Duodenal mucosa (tissue), 2 donors: ENCODE measurements at regions not wholly inside any gene's neighbourhood (a gene's known extent, or its start where the extent isn't known, plus 50 kb on each side); places are given as distances from the start of the nearest gene placed in this dataset.
A peak's percentile ranks its signal among the peaks of the same experiment; 100 is the strongest.
"Not testable (repeated sequence)": the region's sequence is repeated elsewhere in the genome, so short reads cannot be mapped to it uniquely, and the experiment has no call there.

ENCODE experiments used
- H3K27ac ChIP-seq: one replicate; pipeline ENCODE4 v1.7.0; 2013; ENCODE audit warnings: low read depth, low read length
- H3K27me3 ChIP-seq, 2 donors: one replicate each; pipeline ENCODE4 v1.7.0; 2013; ENCODE audit warnings: low read length in 2 of 2, control low read depth in 1 of 2; ENCODE audit not compliant: insufficient read depth in 2 of 2, control insufficient read depth in 1 of 2
- H3K36me3 ChIP-seq, 2 donors: one replicate each; pipeline ENCODE4 v1.7.0; 2013; ENCODE audit warnings: low read length in 2 of 2, control low read depth in 1 of 2; ENCODE audit not compliant: insufficient read depth in 2 of 2, control insufficient read depth in 1 of 2
- H3K4me1 ChIP-seq, 2 donors: one replicate each; pipeline ENCODE4 v1.7.0; 2013; ENCODE audit warnings: low read length in 2 of 2, control low read depth in 1 of 2; ENCODE audit not compliant: insufficient read depth in 2 of 2, control insufficient read depth in 1 of 2
- H3K4me3 ChIP-seq, 2 donors: one replicate each; pipeline ENCODE4 v1.7.0; 2013; ENCODE audit warnings: low read length in 2 of 2, low read depth in 1 of 2
- H3K9ac ChIP-seq, 2 donors: one replicate each; pipeline ENCODE4 v1.7.0; 2013; ENCODE audit warnings: low read length in 2 of 2, low read depth in 1 of 2
- H3K9me3 ChIP-seq, 2 donors: one replicate each; pipeline ENCODE4 v1.7.0; 2013; ENCODE audit warnings: low read length in 2 of 2, control low read depth in 1 of 2; ENCODE audit not compliant: control insufficient read depth in 1 of 2

GRCh38 chr5:168093200-168093910 is 198.1 kb upstream of the WWC1 start:
- no peaks in the 10 kb centered on the region for H3K27me3 ChIP-seq
- no peak overlapping the region for H3K4me3 ChIP-seq
- H3K36me3 ChIP-seq, result no peaks in the 10 kb centered on the region
- no peaks in the 10 kb centered on the region for H3K9me3 ChIP-seq
- no peak overlapping the region for H3K27ac ChIP-seq
- no peaks in the 10 kb centered on the region for H3K4me1 ChIP-seq
- H3K9ac ChIP-seq, result no peak overlapping the region

GRCh38 chr5:168096525-168096924 is 194.9 kb upstream of the WWC1 start:
- H3K27ac ChIP-seq, result no peak overlapping the region
- no peaks in the 10 kb centered on the region for H3K4me1 ChIP-seq
- no peak overlapping the region for H3K4me3 ChIP-seq
- no peaks in the 10 kb centered on the region for H3K27me3 ChIP-seq
- no peaks in the 10 kb centered on the region for H3K36me3 ChIP-seq
- H3K9me3 ChIP-seq, result no peaks in the 10 kb centered on the region
- no peak overlapping the region for H3K9ac ChIP-seq

GRCh38 chr5:168097876-168098653 is 193.4 kb upstream of the WWC1 start:
- H3K27me3 ChIP-seq, result no peaks in the 10 kb centered on the region
- H3K9ac ChIP-seq, result no peak overlapping the region
- no peaks in the 10 kb centered on the region for H3K4me1 ChIP-seq
- H3K9me3 ChIP-seq, result no peaks in the 10 kb centered on the region
- H3K27ac ChIP-seq, result no peak overlapping the region
- no peak overlapping the region for H3K4me3 ChIP-seq
- H3K36me3 ChIP-seq, result no peaks in the 10 kb centered on the region

DNA sequence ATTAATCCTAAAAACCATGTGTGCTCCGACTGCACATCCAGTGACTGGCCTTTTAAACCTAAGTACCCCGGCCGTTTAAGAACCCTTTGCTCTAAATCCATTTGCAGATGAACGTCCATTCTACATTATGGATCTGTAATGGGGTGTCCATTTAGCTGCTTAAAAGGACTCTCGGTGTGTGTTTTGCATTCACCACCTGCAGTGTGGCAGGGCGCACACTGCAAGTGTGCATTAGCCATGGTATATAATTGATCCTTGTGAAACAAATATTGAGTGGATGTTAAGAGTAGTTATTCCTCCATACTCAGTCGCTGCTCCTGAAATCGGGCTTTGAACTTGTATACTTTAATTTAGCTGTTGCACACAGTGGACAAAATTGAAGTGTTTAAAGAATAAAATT is 190.1 kb upstream of the WWC1 start:
- H3K9me3 ChIP-seq, result no peaks in the 10 kb centered on the region
- H3K27me3 ChIP-seq, result no peaks in the 10 kb centered on the region
- H3K9ac ChIP-seq, result no peak overlapping the region
- H3K4me3 ChIP-seq, result no peak overlapping the region
- H3K27ac ChIP-seq, result no peak overlapping the region
- H3K36me3 ChIP-seq, result no peaks in the 10 kb centered on the region
- peaks cover 10 to 13% of the 10 kb centered on the region in 2 donors for H3K4me1 ChIP-seq

- H3K27ac ChIP-seq, H3K36me3 ChIP-seq, H3K27me3 ChIP-seq, H3K4me3 ChIP-seq, H3K9ac ChIP-seq, H3K9me3 ChIP-seq: not testable (repeated sequence)
- H3K4me1 ChIP-seq, result peaks cover 10 to 13% of the 10 kb centered on the region in 2 donors
Observed at GRCh38 chr5:168103018-168103417, 188.4 kb upstream of the WWC1 start.

- no peak overlapping the region for H3K27ac ChIP-seq
- H3K9ac ChIP-seq, result no peak overlapping the region
- peaks cover 10 to 13% of the 10 kb centered on the region in 2 donors for H3K4me1 ChIP-seq
- H3K9me3 ChIP-seq, result no peaks in the 10 kb centered on the region
- H3K4me3 ChIP-seq, result peak overlapping the region; percentile 24 to 41
- no peaks in the 10 kb centered on the region for H3K27me3 ChIP-seq
- H3K36me3 ChIP-seq, result no peaks in the 10 kb centered on the region
Observed at GRCh38 chr5:168104350-168104749, 187.1 kb upstream of the WWC1 start.

DNA sequence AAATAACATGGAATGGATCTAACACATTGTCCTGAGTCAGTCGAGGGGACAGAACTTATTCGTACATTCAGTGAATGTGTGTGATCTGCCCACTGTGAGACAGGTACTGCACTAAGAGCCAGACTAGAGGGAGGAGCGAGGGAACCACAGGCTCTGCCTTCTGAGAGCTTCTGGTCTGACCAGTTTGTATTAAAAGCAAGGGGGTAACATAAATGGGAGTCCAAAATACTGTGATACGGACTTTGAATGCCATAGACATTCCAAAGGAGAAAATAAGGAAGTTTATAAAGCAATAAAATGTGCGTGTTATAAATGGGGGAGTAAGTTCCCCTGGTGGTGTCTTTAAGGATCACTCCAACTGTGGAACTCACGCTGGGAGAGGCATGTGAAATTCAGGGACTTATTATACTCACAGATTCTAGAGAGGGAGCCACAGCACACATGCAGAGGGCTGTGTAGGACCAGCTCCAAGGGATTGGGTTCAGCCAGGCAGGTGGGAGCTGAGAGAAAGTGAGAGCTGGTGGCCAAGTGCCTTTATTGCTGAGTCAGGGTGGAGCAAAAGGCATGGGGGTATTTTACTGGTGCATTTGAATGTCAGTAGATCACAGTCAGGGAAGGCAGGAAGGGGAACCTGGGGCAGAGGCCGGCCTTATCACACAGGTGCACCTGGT is 186.5 kb upstream of the WWC1 start:
- peak overlapping the region in 1 of 2 donors; percentile 30 for H3K9ac ChIP-seq
- no peak overlapping the region for H3K27ac ChIP-seq
- H3K4me1 ChIP-seq, result peaks cover 10 to 13% of the 10 kb centered on the region in 2 donors
- no peaks in the 10 kb centered on the region for H3K36me3 ChIP-seq
- peak overlapping the region; percentile 24 to 41 for H3K4me3 ChIP-seq
- no peaks in the 10 kb centered on the region for H3K9me3 ChIP-seq
- no peaks in the 10 kb centered on the region for H3K27me3 ChIP-seq

DNA sequence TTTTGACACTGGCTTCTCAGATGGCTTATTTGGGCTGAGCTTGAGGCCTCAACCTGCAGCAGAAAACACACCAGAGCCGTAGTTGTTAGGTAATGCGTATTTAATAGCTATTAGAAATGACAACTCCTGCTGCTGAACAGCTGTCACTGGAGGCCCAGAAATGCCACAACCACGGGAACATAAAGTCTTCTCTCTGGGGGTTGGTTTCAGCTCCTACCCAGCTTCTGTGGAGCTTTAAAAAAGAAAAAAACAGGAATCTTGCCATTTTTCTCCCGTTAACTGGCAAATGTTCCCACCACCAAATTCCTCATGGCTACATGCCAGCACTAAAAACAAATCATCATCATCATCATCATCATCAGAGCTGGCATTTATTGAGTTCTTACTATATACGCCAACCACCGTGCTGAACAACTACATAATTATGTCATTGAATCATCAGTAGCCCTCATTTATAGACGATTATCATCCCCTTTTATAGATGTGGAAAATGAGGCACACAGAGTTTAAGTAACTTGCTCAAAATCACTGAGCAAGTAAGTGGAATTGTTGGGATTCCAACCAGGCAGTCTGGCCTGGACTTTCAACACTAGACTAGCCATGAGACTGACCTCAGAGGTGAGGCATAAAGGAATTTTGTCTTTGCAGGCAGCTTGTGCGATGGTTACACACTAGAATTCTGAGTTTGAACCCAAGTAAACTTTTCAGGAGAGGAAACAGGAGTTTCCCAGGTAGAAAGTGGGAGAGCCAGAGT is 185.3 kb upstream of the WWC1 start:
- Histone ChIP-seq H3K27me3 (no peaks in the 10 kb centered on the region), H3K9me3 (no peaks in the 10 kb centered on the region), H3K36me3 (no peaks in the 10 kb centered on the region), H3K9ac (no peak overlapping the region), H3K4me3 (no peak overlapping the region), H3K4me1 (peaks cover 10 to 13% of the 10 kb centered on the region in 2 donors), H3K27ac (no peak overlapping the region)

- Histone ChIP-seq H3K36me3 (no peaks in the 10 kb centered on the region), H3K27ac (no peak overlapping the region), H3K9ac (no peak overlapping the region), H3K27me3 (no peaks in the 10 kb centered on the region), H3K9me3 (no peaks in the 10 kb centered on the region), H3K4me3 (no peak overlapping the region), H3K4me1 (peaks cover 8 to 10% of the 10 kb centered on the region in 2 donors)
Observed at GRCh38 chr5:168109441-168109840, 182.0 kb upstream of the WWC1 start.
